Keratinocyte (primary cell): ENCODE measurements at regions not wholly inside any gene's neighbourhood (a gene's known extent, or its start where the extent isn't known, plus 50 kb on each side); places are given as distances from the start of the nearest gene placed in this dataset.

Source experiments
- EZH2 ChIP-seq: IDR thresholded peaks from one replicate; pipeline ENCODE4 v1.6.1; 2012; ENCODE audit warnings: inconsistent platforms, mild to moderate bottlenecking, low read length, moderate library complexity
- TF ChIP-seq, protein P1 (sequence below), 3 experiments: IDR thresholded peaks in 1 of 3; conservative IDR thresholded peaks in 1 of 3; optimal IDR thresholded peaks in 1 of 3; 2 replicates in 2 of 3; 3 replicates in 1 of 3; pipeline versions ENCODE3 to v1.5.1; 2011; ENCODE audit warnings: low read length in 3 of 3, mild to moderate bottlenecking in 3 of 3, moderate library complexity in 2 of 3, control low read depth in 1 of 3, inconsistent platforms in 1 of 3; ENCODE audit not compliant: insufficient read depth in 2 of 3; ENCODE audit errors: extremely low read depth in 1 of 3

DNA sequence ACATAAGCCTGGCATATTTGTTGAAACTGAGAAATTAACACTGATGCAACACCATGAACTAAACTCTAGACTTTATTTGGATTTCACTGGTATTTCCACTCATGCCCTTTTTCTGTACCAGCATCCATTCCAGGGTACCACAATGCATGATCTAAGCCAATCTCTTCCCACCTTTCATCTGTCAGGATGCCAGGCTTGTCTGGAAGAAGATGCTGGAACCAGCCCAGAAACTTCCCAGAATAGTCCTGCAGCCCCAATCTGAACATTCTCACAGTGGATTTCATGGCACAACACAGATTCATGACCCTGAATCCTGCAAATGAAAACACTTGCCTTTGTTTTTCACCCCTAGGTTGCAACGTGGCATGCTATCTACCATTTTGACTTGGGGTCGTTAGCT lies 189.3 kb upstream of the LHX5 start:
- TF ChIP-seq, protein P1, sequence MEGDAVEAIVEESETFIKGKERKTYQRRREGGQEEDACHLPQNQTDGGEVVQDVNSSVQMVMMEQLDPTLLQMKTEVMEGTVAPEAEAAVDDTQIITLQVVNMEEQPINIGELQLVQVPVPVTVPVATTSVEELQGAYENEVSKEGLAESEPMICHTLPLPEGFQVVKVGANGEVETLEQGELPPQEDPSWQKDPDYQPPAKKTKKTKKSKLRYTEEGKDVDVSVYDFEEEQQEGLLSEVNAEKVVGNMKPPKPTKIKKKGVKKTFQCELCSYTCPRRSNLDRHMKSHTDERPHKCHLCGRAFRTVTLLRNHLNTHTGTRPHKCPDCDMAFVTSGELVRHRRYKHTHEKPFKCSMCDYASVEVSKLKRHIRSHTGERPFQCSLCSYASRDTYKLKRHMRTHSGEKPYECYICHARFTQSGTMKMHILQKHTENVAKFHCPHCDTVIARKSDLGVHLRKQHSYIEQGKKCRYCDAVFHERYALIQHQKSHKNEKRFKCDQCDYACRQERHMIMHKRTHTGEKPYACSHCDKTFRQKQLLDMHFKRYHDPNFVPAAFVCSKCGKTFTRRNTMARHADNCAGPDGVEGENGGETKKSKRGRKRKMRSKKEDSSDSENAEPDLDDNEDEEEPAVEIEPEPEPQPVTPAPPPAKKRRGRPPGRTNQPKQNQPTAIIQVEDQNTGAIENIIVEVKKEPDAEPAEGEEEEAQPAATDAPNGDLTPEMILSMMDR (optimal IDR thresholded peaks at IDR 0.05 in 1 of 3, IDR thresholded peaks at IDR 0.05 in 1 of 3, conservative IDR thresholded peaks at IDR 0.05 in 1 of 3; ENCODE audit: extremely low read depth in 1 of 3, insufficient read depth in 2 of 3, low read length in 3 of 3), result no peak
- TF ChIP-seq EZH2, result no peak
